COLO829 (cell line): ENCODE measurements at regions not wholly inside any gene's neighbourhood (a gene's known extent, or its start where the extent isn't known, plus 50 kb on each side); places are given as distances from the start of the nearest gene placed in this dataset.
"Not testable (repeated sequence)": the region's sequence is repeated elsewhere in the genome, so short reads cannot be mapped to it uniquely, and the experiment has no call there.

Experiments used
- DNase-seq: peaks from one replicate; pipeline ENCODE4 v3.0.0; 2012; ENCODE audit warnings: low spot score

- DNase-seq = no peak
Measured at GRCh38 chr3:87489892-87490291, 213.5 kb upstream of the POU1F1 start.

DNA sequence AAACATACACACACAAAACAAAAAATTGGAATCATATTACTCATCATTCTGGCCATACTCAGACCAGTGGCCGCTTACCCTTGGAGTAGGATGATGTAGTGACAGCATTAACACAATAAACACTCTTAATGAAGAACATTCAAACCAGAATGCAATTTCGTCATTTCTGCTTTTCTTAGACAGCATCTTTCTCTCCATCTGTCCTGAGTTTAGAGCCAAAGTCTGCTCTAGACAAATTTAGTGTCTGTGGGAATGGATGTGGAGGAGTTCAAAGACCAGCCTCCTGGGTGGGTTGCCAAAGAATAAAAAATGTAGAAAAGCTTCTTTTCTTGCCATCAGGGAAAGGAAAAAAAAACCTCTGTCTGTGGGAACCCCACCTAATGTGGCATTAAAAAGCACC is 212.4 kb upstream of the POU1F1 start:
- DNase-seq = no peak

- not testable (repeated sequence) for DNase-seq
Measured at GRCh38 chr3:87486635-87487034, 210.3 kb upstream of the POU1F1 start.

GRCh38 chr3:87486115-87486514 is 209.7 kb upstream of the POU1F1 start:
- no peak for DNase-seq

DNA sequence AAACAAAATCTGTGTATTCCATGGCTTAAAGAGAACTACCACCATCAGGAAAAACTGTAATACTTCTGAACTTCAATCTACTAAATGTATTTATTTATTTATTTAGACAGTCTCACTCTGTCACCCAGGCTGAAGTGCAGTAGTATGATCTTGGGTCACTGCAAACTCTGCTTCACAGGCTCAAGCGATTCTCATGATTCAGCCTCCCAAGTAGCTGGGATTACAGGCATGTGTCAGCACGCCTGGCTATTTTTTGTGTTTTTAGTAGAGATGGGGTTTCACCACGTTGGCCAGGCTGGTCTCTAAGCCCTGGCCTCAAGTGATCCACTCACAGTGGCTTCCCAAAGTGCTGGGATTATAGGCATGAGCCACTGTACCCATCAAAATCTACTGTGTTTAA is 202.3 kb upstream of the POU1F1 start:
- DNase-seq = no peak

GRCh38 chr3:87473944-87474343 is 197.6 kb upstream of the POU1F1 start:
- no peak for DNase-seq

DNA sequence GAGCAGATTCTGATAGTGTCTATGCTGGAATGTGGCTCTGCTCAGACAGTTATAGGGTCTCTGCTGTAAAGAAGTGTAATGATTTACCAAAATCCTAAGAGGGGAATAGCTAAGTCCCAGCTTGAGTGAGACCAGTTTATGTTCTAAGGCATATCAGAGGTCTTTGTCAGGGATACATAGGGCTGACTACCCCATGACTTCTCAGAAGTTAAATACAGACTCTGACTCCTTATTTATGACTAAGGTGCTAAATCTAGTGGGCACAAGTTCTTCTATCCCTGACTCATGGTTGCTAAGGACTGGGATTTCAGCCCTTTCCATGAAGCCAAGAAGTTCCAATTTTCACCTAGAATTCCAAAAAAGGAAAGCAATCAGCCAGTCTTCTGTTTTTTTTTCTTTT is 192.6 kb upstream of the POU1F1 start:
- no peak for DNase-seq

GRCh38 chr3:87468235-87468634 is 191.9 kb upstream of the POU1F1 start:
- no peak for DNase-seq

- no peak for DNase-seq
Measured at GRCh38 chr3:87462228-87462627, 185.8 kb upstream of the POU1F1 start.

GRCh38 chr3:87461443-87461842 is 185.1 kb upstream of the POU1F1 start:
- no peak for DNase-seq

GRCh38 chr3:87461036-87461435 is 184.7 kb upstream of the POU1F1 start:
- no peak for DNase-seq

DNA sequence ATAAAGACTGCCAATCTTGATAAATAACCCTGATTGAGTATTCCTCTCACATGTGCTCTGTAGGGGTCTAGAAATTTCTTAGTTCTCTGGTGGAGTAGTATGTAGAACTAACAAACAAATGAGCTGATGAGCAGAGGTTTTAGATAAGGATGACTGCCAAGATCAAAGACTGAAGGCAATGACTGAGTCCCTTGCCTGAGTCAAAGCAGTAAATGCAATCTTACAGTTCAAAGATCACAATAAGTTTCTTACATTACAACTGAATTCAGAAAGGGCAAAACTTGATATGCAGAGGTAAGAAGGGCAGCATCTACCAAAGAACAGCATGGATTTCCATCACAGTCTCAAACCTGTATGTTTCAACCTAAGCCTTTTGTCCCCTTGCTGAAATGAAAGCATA is 172.2 kb upstream of the POU1F1 start:
- DNase-seq = no peak

DNA sequence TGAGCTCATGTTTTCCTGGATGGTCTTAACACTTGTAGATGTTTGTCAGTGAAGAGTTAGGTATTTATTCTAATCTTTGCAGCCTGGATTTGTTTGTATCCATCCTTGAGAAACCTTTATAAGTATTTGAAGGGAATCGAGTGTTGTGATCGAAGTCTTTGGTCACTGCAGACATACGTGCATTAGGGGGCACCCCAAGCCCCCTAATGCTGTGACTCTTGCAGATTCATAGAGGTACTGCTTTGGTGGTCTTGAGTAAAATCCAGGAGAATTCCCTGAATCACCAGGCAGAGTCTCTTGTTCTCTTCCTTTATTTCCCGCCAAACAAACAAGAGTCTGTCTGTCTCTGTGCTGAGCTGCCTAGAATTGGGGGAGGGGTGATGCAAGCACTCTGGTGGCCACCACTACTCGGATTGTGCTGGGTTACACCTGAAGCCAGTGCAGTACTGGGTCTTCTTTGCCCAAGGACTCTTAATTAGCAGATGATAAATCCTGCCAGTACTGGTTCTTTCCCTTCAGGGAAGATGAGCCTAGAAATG is 170.5 kb upstream of the POU1F1 start:
- DNase-seq = no peak

- DNase-seq = no peak
Measured at GRCh38 chr3:87442470-87442869, 166.1 kb upstream of the POU1F1 start.

DNA sequence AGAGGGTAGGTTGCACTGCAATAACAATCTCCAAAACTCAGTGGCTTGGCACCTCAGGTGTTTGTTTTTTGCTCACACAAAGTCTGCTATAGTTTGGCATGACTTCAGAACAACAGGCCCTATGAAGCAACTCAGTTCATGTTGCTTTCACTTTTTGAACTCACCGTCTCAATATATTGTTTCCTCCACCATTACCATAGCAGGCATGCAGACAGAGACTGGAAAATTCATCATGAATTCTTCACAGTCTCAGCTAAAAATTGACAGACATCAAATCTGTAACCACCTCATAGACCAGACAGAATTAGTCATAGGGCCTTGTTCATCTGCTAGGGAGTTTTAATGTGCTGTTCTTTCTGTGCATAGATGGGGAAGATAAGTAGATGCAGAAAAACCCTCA is 161.4 kb upstream of the POU1F1 start:
- no peak for DNase-seq

GRCh38 chr3:87436781-87437543 is 160.6 kb upstream of the POU1F1 start:
- no peak for DNase-seq

DNA sequence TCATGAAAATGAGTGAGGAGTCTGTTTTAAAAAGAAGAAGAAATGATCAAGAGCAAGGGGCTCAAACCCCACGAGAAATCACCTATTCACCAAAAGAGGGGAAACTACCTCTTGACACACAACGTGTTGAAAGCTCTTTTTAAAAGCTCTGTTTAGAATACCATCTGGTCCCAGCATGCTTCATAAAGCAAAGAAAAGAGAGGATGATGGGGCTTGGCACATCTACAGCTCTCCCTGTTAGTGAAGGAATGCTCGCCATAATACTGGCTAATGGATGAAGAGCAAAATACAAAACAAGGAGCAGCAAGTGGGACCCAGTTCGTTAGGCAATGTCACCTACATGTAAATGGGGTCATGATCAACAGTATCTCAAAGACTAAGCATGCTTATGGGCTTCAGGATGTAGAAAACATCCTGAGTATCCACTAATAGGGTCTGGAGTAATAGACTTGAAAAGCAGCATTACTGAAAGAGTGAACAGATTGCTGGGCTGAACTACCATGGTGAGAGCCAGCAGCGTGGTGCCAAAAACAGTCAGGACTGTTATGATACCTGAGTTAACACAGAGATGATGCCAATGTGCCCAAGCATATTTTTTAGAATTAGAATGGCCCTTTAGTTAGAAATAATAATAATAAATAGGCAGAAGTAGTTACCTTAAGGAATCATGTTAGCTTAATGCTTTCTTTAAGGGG is 159.7 kb upstream of the POU1F1 start:
- no peak for DNase-seq

GRCh38 chr3:87433445-87433844 is 157.1 kb upstream of the POU1F1 start:
- not testable (repeated sequence) for DNase-seq

- DNase-seq = no peak
Measured at GRCh38 chr3:87426918-87427317, 150.5 kb upstream of the POU1F1 start.

GRCh38 chr3:87425056-87425455 is 148.7 kb upstream of the POU1F1 start:
- no peak for DNase-seq

- DNase-seq = no peak
Measured at GRCh38 chr3:87423336-87423735, 147.0 kb upstream of the POU1F1 start.

DNA sequence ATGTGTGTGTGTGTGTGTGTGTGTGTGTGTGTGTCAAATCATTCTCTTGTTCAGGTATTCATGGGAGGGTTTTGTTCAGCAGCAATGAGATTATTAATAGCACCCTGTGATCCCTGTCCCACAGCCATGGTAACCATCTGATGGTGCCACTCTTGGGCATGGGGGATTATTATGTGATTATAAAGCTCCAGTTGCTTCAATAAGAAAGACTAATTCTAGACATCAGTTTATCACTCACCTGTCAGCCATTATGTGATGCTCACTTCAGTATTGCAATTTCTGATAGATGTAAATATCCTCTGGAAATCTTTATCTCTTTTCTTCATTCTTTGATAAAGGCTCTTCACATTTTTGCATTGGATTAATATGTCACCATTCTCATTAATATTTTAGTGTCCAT is 145.9 kb upstream of the POU1F1 start:
- no peak for DNase-seq

- no peak for DNase-seq
Measured at GRCh38 chr3:87420171-87420570, 143.8 kb upstream of the POU1F1 start.

GRCh38 chr3:87414271-87414670 is 137.9 kb upstream of the POU1F1 start:
- DNase-seq = no peak
